H1 (cell line): ENCODE measurements at regions not wholly inside any gene's neighbourhood (a gene's known extent, or its start where the extent isn't known, plus 50 kb on each side); places are given as distances from the start of the nearest gene placed in this dataset.

Source experiments
- CTCF ChIA-PET: fragments of 300-600 bp; sonication (Branson Sonifier 250); formaldehyde crosslinking; loops from one replicate; lab custom pipeline; 2021; ENCODE audit not compliant: partially characterized antibody; lab: Charles Lee
- POLR2A ChIA-PET: fragments of 300-600 bp; sonication (Branson Sonifier 250); formaldehyde crosslinking; loops from one replicate; lab custom pipeline; 2021; ENCODE audit warnings: inconsistent platforms; ENCODE audit not compliant: partially characterized antibody; lab: Charles Lee
- DNase-seq, 2 experiments: peaks; one replicate each; pipeline versions ENCODE4 v3.0.0 to v3.0.0-alpha.2; 2010 to 2022; ENCODE audit warnings: low spot score in 2 of 2, low read depth in 1 of 2, mixed read lengths in 1 of 2
- FAIRE-seq: peaks from 2 replicates; lab custom pipeline; 2011; peaks lifted over from hg19 to GRCh38; lab: Jason Lieb, UNC
- H2AFZ ChIP-seq: 2 replicates; pipeline ENCODE4 v1.8.1; 2012; ENCODE audit warnings: low read length, inconsistent platforms
- H2AK5ac ChIP-seq: 2 replicates; pipeline ENCODE4 v1.6.1; 2013; ENCODE audit warnings: low read depth, low read length
- H2BK120ac ChIP-seq: replicated peaks from 2 replicates; pipeline ENCODE3; 2013; ENCODE audit warnings: low read depth, low read length, inconsistent platforms
- H2BK12ac ChIP-seq: 2 replicates; pipeline ENCODE4 v1.6.1; 2013; ENCODE audit warnings: low read depth, low read length
- H2BK15ac ChIP-seq: 2 replicates; pipeline ENCODE4 v1.6.1; 2013; ENCODE audit warnings: low read length
- H2BK20ac ChIP-seq: 2 replicates; pipeline ENCODE4 v1.6.1; 2013; ENCODE audit warnings: low read length
- H2BK5ac ChIP-seq: 2 replicates; pipeline ENCODE4 v1.6.1; 2013; ENCODE audit warnings: low read depth, low read length
- H3K14ac ChIP-seq: 2 replicates; pipeline ENCODE4 v1.6.1; 2013; ENCODE audit warnings: inconsistent platforms; ENCODE audit not compliant: insufficient read length
- H3K18ac ChIP-seq: 2 replicates; pipeline ENCODE4 v1.6.1; 2013; ENCODE audit warnings: low read length; ENCODE audit errors: extremely low read depth
- H3K23ac ChIP-seq: 2 replicates; pipeline ENCODE4 v1.6.1; 2013; ENCODE audit warnings: inconsistent platforms; ENCODE audit not compliant: insufficient read length
- H3K23me2 ChIP-seq: 2 replicates; pipeline ENCODE4 v1.6.1; 2013; ENCODE audit warnings: low read depth, low read length
- H3K27ac ChIP-seq: 2 replicates; pipeline ENCODE4 v1.6.1; 2011; ENCODE audit warnings: low read depth, low read length, inconsistent platforms
- H3K27me3 ChIP-seq, 4 experiments: replicated peaks in 1 of 4; 1 replicate in 1 of 4; 2 replicates in 3 of 4; pipeline versions ENCODE4 v1.6.1 to v1.8.1; 2011 to 2013; ENCODE audit warnings: low read length in 3 of 4, mild to moderate bottlenecking in 3 of 4, inconsistent platforms in 2 of 4, mixed read lengths in 2 of 4, moderate library complexity in 1 of 4; ENCODE audit not compliant: control insufficient read depth in 3 of 4, insufficient read depth in 3 of 4; ENCODE audit errors: extremely low read depth in 1 of 4
- H3K36me3 ChIP-seq, 4 experiments: 2 replicates each; pipeline versions ENCODE4 v1.6.1 to v1.8.1; 2011 to 2013; ENCODE audit warnings: mild to moderate bottlenecking in 4 of 4, low read length in 3 of 4, moderate library complexity in 2 of 4, control low read depth in 1 of 4, inconsistent platforms in 1 of 4; ENCODE audit not compliant: insufficient read depth in 4 of 4, control insufficient read depth in 2 of 4
- H3K4ac ChIP-seq: replicated peaks from 2 replicates; pipeline ENCODE3; 2013; ENCODE audit warnings: low read length, low read depth, mixed read lengths, inconsistent platforms; ENCODE audit not compliant: insufficient read length
- H3K4me1 ChIP-seq, 4 experiments: replicated peaks in 1 of 4; 1 replicate in 1 of 4; 2 replicates in 3 of 4; pipeline versions ENCODE4 v1.6.1 to v1.8.1; 2011 to 2013; ENCODE audit warnings: low read length in 3 of 4, inconsistent platforms in 2 of 4, mixed read lengths in 1 of 4; ENCODE audit not compliant: insufficient read depth in 4 of 4, control insufficient read depth in 3 of 4
- H3K4me2 ChIP-seq, 2 experiments: 2 replicates each; pipeline versions ENCODE4 v1.6.1 to v1.8.1; 2011 to 2013; ENCODE audit warnings: low read depth in 2 of 2, low read length in 2 of 2, control low read depth in 1 of 2, inconsistent platforms in 1 of 2, mild to moderate bottlenecking in 1 of 2; ENCODE audit not compliant: insufficient read depth in 1 of 2
- H3K4me3 ChIP-seq, 4 experiments: fragments of 200-600, 300-600 bp in 1 of 4; sonication (generic), shearing (Covaris generic), sonication (Bioruptor Twin) in 1 of 4; 2 replicates each; pipeline versions ENCODE4 v1.5.1 to v1.8.1; 2011 to 2016; ENCODE audit warnings: low read length in 4 of 4, low read depth in 3 of 4, control low read depth in 2 of 4, inconsistent platforms in 2 of 4, mild to moderate bottlenecking in 2 of 4, mixed read lengths in 1 of 4, moderate library complexity in 1 of 4; ENCODE audit not compliant: insufficient read depth in 2 of 4; ENCODE audit errors: extremely low read depth in 1 of 4
- H3K56ac ChIP-seq: replicated peaks from 2 replicates; pipeline ENCODE3; 2013; ENCODE audit warnings: low read depth, mild to moderate bottlenecking, mixed read lengths, low read length, inconsistent platforms; ENCODE audit not compliant: insufficient read length
- H3K79me1 ChIP-seq: 2 replicates; pipeline ENCODE4 v1.6.1; 2013; ENCODE audit warnings: low read depth, low read length, control low read depth
- H3K79me2 ChIP-seq, 2 experiments: 2 replicates each; pipeline versions ENCODE4 v1.6.1 to v1.8.1; 2012 to 2013; ENCODE audit warnings: low read length in 2 of 2, mild to moderate bottlenecking in 2 of 2, inconsistent platforms in 1 of 2; ENCODE audit not compliant: insufficient read depth in 2 of 2, control insufficient read depth in 1 of 2
- H3K9ac ChIP-seq, 4 experiments: replicated peaks in 1 of 4; 1 replicate in 1 of 4; 2 replicates in 3 of 4; pipeline versions ENCODE4 v1.6.1 to v1.8.1; 2011 to 2013; ENCODE audit warnings: low read depth in 3 of 4, low read length in 3 of 4, control low read depth in 2 of 4, mild to moderate bottlenecking in 2 of 4, moderate library complexity in 2 of 4, inconsistent platforms in 1 of 4; ENCODE audit errors: extremely low read depth in 1 of 4
- H3K9me3 ChIP-seq, 2 experiments: 2 replicates each; pipeline versions ENCODE4 v1.6.1 to v1.8.1; 2012 to 2013; ENCODE audit warnings: mild to moderate bottlenecking in 2 of 2, moderate library complexity in 2 of 2, control low read depth in 1 of 2, inconsistent platforms in 1 of 2, low read depth in 1 of 2, low read length in 1 of 2, mixed read lengths in 1 of 2; ENCODE audit not compliant: insufficient read depth in 2 of 2
- H4K20me1 ChIP-seq, 2 experiments: replicated peaks in 1 of 2; 2 replicates each; pipeline versions ENCODE3 to v1.8.1; 2011 to 2013; ENCODE audit warnings: inconsistent platforms in 2 of 2, low read length in 2 of 2, mild to moderate bottlenecking in 1 of 2; ENCODE audit not compliant: insufficient read depth in 2 of 2, control insufficient read depth in 1 of 2
- H4K5ac ChIP-seq: 2 replicates; pipeline ENCODE4 v1.6.1; 2013; ENCODE audit warnings: low read length, low read depth, mixed read lengths, inconsistent platforms; ENCODE audit not compliant: insufficient read length
- H4K8ac ChIP-seq: 2 replicates; pipeline ENCODE4 v1.8.0; 2013; ENCODE audit warnings: mild to moderate bottlenecking, moderate library complexity, low read length, inconsistent platforms; ENCODE audit not compliant: insufficient read depth; ENCODE audit errors: extremely low read depth
- H4K91ac ChIP-seq: replicated peaks from 2 replicates; pipeline ENCODE3; 2013; ENCODE audit warnings: low read length, mixed read lengths, inconsistent platforms; ENCODE audit not compliant: insufficient read length
- E2F6 ChIP-seq: IDR thresholded peaks from 2 replicates; pipeline ENCODE4 v1.6.1; 2012; ENCODE audit warnings: inconsistent platforms
- POU5F1 ChIP-seq: IDR thresholded peaks from 2 replicates; pipeline ENCODE4 v1.6.1; 2011; ENCODE audit warnings: low read depth, mild to moderate bottlenecking, low read length, moderate library complexity
- RAD21 ChIP-seq, 2 experiments: IDR thresholded peaks in 1 of 2; conservative IDR thresholded peaks in 1 of 2; 2 replicates each; pipeline ENCODE4 v1.6.1; 2011; ENCODE audit warnings: low read depth in 2 of 2, low read length in 2 of 2, improper control_type of control experiment in 1 of 2, inconsistent platforms in 1 of 2, mild to moderate bottlenecking in 1 of 2, moderate library complexity in 1 of 2
- SIN3A ChIP-seq, 2 experiments: IDR thresholded peaks in 1 of 2; conservative IDR thresholded peaks in 1 of 2; 2 replicates each; pipeline ENCODE4 v1.6.1; 2011 to 2012; ENCODE audit warnings: low read length in 2 of 2, improper control_type of control experiment in 1 of 2, low read depth in 1 of 2, mild to moderate bottlenecking in 1 of 2
- TCF12 ChIP-seq: IDR thresholded peaks from 2 replicates; pipeline ENCODE4 v1.6.1; 2011; ENCODE audit warnings: low read depth, mild to moderate bottlenecking, low read length
- WGBS, 2 experiments: shearing (Covaris generic) in 1 of 2; methylation state at CpG; one replicate each; pipeline versions ENCODE4 v1.1.6 to v1.1.7; 2013 to 2015; ENCODE audit warnings: low lambda C conversion rate in 2 of 2, mixed read lengths in 2 of 2, inconsistent platforms in 1 of 2, low coverage in 1 of 2, missing lambda C conversion rate in 1 of 2; ENCODE audit not compliant: insufficient replicate concordance in 2 of 2, insufficient coverage in 1 of 2, insufficient read length in 1 of 2; ENCODE audit errors: extremely low coverage in 1 of 2, missing lambda C conversion rate in 1 of 2; 5-methylcytosine and 5-hydroxymethylcytosine counted together
- TF ChIP-seq, protein P1 (sequence below), 3 experiments: IDR thresholded peaks; 1 replicate in 2 of 3; 2 replicates in 1 of 3; pipeline versions ENCODE4 v1.5.1 to v1.6.1; 2011; ENCODE audit warnings: low read length in 3 of 3, mild to moderate bottlenecking in 3 of 3, inconsistent platforms in 2 of 3, low read depth in 1 of 3, moderate library complexity in 1 of 3; ENCODE audit not compliant: insufficient read depth in 1 of 3; ENCODE audit errors: control extremely low read depth in 1 of 3

DNA sequence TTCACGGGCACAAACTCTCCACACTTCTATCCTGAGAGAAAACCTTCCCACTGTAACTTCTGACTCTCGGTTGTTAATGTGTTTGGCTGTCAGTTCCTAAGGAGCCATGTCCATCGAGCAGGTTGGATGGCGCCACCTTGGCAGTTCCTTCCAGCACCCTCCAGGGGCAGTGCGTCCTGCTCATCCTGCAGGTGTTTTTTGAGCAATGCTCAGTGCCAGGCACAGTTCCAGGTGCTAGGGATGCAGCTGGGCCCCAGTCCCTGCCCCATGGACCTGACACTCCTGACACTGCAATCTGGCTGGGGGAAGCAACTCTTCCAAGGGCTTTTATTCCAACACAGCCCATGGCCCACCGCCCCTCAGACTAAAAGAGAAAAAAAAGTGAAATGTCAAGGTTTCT is 376.4 kb downstream of the PREX1 start:
- Histone ChIP-seq H2BK5ac (no peak overlapping the region), H2BK20ac (no peak overlapping the region), H3K4me2 (no peak overlapping the region), H3K14ac (no peak overlapping the region), H3K27ac (no peak overlapping the region), H3K27me3 (no peaks in the 10 kb centered on the region), H4K91ac (no peak overlapping the region), H2BK120ac (no peak overlapping the region), H3K36me3 (no peaks in the 10 kb centered on the region; a peak in 1 of 8 replicates), H2BK15ac (no peak overlapping the region), H4K5ac (no peak overlapping the region), H2AK5ac (no peak overlapping the region), H3K18ac (no peak overlapping the region), H3K79me1 (no peaks in the 10 kb centered on the region), H4K20me1 (no peaks in the 10 kb centered on the region), H3K23ac (no peak overlapping the region), H3K9ac (no peak overlapping the region), H3K9me3 (peaks cover 0 to 2% of the 10 kb centered on the region in 2 experiments; a peak in 1 of 4 replicates), H3K4ac (no peak overlapping the region), H3K79me2 (no peaks in the 10 kb centered on the region), H4K8ac (no peak overlapping the region), H3K4me1 (peaks cover 0 to 2% (median under 1%) of the 10 kb centered on the region in 4 experiments; a peak in 3 of 7 replicates), H3K56ac (no peak overlapping the region), H2AFZ (no peak overlapping the region), H3K4me3 (no peak overlapping the region), H3K23me2 (peaks cover 8% of the 10 kb centered on the region; the same call in 1 of the 2 replicates), H2BK12ac (no peak overlapping the region)
- TF ChIP-seq E2F6: no peak
- no peak for TF ChIP-seq SIN3A (conservative IDR thresholded peaks at IDR 0.05 in 1 of 2, IDR thresholded peaks at IDR 0.05 in 1 of 2; ENCODE audit: low read depth in 1 of 2, low read length in 2 of 2)
- no peak for TF ChIP-seq POU5F1
- peak; percentile 33 to 61; a peak in 3 of 4 replicates for TF ChIP-seq RAD21 (IDR thresholded peaks at IDR 0.05 in 1 of 2, conservative IDR thresholded peaks at IDR 0.05 in 1 of 2; ENCODE audit: low read depth in 2 of 2, low read length in 2 of 2)
- 0 out of 2 replicates have a peak, but pooled peaks have one; percentile 8 for TF ChIP-seq TCF12
- TF ChIP-seq, protein P1, sequence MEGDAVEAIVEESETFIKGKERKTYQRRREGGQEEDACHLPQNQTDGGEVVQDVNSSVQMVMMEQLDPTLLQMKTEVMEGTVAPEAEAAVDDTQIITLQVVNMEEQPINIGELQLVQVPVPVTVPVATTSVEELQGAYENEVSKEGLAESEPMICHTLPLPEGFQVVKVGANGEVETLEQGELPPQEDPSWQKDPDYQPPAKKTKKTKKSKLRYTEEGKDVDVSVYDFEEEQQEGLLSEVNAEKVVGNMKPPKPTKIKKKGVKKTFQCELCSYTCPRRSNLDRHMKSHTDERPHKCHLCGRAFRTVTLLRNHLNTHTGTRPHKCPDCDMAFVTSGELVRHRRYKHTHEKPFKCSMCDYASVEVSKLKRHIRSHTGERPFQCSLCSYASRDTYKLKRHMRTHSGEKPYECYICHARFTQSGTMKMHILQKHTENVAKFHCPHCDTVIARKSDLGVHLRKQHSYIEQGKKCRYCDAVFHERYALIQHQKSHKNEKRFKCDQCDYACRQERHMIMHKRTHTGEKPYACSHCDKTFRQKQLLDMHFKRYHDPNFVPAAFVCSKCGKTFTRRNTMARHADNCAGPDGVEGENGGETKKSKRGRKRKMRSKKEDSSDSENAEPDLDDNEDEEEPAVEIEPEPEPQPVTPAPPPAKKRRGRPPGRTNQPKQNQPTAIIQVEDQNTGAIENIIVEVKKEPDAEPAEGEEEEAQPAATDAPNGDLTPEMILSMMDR (IDR thresholded peaks at IDR 0.05; ENCODE audit: control extremely low read depth in 1 of 3, insufficient read depth in 1 of 3, low read depth in 1 of 3, low read length in 3 of 3): peak; percentile 50 to 68 (median 62)
- FAIRE-seq: no peak
- DNase-seq: no peak
- CTCF ChIA-PET: no interaction called here
- POLR2A ChIA-PET: no interaction called here
- 84% methylated on average over 6 of the region's 6 CpGs; no CpG with 5 or more reads in 1 of the 2 experiments for WGBS, 2 experiments
